GM12872 (cell line): ENCODE measurements at regions not wholly inside any gene's neighbourhood (a gene's known extent, or its start where the extent isn't known, plus 50 kb on each side); places are given as distances from the start of the nearest gene placed in this dataset.

Experiments
- CTCF ChIP-seq: IDR thresholded peaks from 3 replicates; pipeline ENCODE4 v1.5.1; 2011; ENCODE audit warnings: low read depth, mild to moderate bottlenecking, low read length, moderate library complexity; ENCODE audit not compliant: insufficient read depth

- no peak for TF ChIP-seq CTCF
Observed at GRCh38 chr2:39995005-39995737, 216.1 kb upstream of the THUMPD2 start.

GRCh38 chr2:39994151-39994550 lies 215.1 kb upstream of the THUMPD2 start:
- no peak for TF ChIP-seq CTCF

GRCh38 chr2:39991298-39991697 lies 212.2 kb upstream of the THUMPD2 start:
- TF ChIP-seq CTCF, result no peak

- no peak for TF ChIP-seq CTCF
Observed at GRCh38 chr2:39990335-39990900, 211.4 kb upstream of the THUMPD2 start.

GRCh38 chr2:39989888-39990287 lies 210.8 kb upstream of the THUMPD2 start:
- TF ChIP-seq CTCF, result no peak

GRCh38 chr2:39981883-39982311 lies 202.8 kb upstream of the THUMPD2 start:
- no peak for TF ChIP-seq CTCF

- TF ChIP-seq CTCF, result no peak
Observed at GRCh38 chr2:39975476-39976020, 196.5 kb upstream of the THUMPD2 start.
